NCI-H345 (cell line): ENCODE measurements at regions not wholly inside any gene's neighbourhood (a gene's known extent, or its start where the extent isn't known, plus 50 kb on each side); places are given as distances from the start of the nearest gene placed in this dataset.

Experiments used
- DNase-seq: peaks from one replicate; lab custom pipeline; 2025; lab: John Stamatoyannopoulos, UW

- no peak for DNase-seq
These were observed 71.0 kb upstream of the WDR26 start for GRCh38 chr1:224505454-224506093.

GRCh38 chr1:224506141-224506814, 71.7 kb upstream of the WDR26 start:
- no peak for DNase-seq

DNA sequence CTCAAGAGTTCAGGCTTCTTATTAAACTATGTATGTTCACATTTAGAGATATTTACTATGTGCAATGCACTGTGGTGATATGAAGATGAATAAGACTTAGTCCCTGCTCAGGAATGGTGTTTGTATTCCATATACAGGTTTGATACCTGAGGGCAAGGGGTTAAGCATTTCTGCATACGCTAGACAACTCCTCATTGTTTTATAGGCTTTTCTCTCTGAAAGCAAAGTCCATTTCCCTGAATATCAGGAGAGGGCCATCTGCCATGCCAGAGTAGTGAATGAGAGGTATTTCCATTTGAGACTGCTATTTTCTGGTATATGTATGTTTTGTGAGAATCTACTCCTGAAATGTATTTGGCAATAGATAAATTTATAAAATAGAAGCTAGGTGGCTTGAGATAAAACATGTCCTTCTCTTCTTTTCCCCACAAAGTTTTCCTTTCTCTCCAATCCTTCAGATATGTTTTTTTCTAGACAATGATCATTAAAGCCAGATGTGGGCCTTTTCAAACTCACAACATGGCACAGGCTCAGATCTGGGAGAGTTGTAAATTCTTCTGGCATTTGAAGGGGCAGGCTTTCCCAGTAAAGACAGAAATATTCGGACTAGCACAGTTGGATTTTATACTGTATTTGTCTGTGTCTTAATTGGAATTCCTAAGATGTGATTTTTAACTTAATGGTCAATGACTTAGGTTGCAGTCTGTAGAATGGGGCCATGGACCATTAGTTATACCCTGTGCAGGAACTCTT, 73.3 kb upstream of the WDR26 start:
- DNase-seq: no peak

DNA sequence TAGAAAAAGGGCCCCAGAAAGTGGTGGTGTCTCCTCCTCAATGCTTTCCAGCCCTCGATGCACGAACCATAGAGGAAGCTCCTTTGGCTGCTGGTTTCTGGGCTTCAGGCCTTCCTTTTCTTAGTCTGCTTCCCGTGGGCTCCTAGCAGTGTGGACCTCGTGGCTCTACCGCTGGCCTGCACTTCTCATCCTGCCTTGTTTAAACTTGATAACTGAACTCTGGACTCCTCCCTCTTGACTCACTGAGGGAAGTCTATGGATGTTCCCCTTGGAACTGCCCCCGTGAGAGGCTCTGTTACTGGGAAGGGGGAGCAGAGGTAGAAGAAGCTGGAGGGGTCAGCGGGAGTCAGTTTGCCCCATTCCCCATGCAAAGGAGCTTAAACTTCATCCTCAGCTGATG, 75.3 kb upstream of the WDR26 start:
- DNase-seq: no peak

- no peak for DNase-seq
These were observed 76.5 kb upstream of the WDR26 start for GRCh38 chr1:224510880-224511645.

- DNase-seq: no peak
These were observed 78.1 kb upstream of the WDR26 start for GRCh38 chr1:224512600-224513151.

DNA sequence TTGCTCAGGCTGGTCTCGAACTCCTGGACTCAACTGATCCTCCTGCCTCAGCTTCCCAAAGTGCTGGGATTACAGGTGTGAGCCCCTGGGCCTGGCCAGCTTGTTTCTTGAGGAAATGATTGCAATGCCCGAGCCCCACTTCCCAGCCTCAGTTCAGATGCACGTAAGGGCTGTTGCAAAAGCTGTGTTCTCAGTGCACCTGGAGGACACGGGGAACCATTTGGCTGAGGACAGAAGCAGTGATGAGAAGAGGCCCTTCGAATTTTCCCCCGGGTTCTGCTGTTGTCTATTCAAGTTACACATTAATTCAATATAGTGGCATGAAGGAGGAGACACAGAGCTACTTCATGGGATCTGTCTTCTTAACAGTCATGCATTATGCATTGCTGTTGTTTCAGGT, 78.8 kb upstream of the WDR26 start:
- DNase-seq: no peak

DNA sequence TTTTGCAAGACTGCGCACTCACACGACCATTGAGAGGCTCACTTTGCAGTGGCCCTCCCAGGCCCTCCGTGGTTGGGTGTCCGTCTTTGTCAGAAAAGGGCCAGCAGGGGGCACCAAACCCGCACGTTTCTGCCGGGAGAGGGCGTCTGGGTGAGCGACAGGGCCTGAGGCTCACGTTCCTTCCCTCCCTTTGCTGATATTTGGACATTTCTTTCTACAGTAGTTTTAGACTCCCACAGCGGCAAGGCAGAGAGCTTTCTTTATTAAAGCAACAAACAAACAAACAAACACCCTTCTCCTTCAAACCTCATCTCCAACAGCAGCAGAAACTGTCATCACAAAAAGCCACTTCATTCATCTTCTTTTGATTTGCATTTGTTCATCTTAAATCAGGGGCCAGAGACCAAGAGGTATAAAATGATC, 79.2 kb upstream of the WDR26 start:
- peak; percentile 87 for DNase-seq

DNA sequence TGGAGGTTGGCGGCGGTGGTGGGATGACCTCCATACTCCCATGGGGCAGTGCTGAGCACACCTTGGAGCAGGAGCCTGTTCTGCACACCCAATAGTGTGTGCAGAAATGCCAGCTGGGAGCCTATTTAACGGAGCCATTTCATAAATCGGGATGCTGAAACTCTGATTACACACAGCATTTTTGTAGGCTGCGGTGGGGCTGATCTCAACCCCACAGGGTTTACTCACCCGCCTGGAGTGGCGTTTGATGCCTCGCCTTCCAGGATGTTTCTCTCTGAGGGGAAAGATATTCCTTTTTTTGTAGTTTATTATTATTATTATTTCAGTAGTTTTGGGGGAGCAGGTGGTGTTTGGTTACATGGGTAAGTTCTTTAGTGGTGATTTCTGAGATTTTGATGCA, 82.6 kb upstream of the WDR26 start:
- DNase-seq: no peak

- no peak for DNase-seq
These were observed 83.9 kb upstream of the WDR26 start for GRCh38 chr1:224518528-224518927.

GRCh38 chr1:224519874-224520273, 85.3 kb upstream of the WDR26 start:
- DNase-seq: no peak

DNA sequence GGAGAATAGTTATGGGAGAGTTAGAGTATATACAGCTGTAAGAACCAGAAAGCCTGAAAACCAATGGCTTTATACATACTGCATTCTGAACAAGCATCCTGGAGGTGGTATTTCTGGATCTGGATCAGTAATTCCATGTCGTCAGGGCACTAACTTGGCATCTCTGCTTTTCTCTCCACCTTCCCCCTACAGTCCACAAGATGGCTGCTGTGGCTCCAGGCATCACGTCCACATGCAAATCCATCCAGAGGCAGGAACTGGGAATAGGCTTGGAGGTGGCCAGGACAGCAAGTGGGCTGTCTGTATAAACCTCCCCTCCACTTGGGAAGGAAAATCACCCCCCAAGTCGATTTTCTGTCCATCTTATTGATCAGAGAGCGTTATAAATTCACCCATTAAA, 86.2 kb upstream of the WDR26 start:
- DNase-seq: no peak

GRCh38 chr1:224521904-224522734, 87.5 kb upstream of the WDR26 start:
- peak; percentile 54 for DNase-seq

DNA sequence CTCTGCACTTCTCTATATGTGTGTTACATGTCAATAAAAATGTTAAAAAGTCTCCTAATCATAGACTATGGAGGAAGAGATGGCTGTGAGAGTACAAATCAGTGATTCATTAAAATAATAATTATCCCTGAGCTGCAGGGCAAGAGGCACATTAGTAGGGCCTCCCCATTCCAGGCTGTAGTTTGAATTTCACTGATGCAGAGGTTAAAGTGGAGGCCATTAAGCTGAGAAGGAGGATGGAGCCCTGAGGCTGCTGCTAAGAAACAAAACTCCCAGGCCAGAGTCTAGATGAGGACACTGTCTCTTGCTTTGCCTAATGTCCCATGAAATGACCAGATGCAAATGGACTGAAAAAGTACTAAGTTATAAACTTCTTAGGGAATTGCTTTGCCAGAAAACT, 89.1 kb upstream of the WDR26 start:
- DNase-seq: no peak

DNA sequence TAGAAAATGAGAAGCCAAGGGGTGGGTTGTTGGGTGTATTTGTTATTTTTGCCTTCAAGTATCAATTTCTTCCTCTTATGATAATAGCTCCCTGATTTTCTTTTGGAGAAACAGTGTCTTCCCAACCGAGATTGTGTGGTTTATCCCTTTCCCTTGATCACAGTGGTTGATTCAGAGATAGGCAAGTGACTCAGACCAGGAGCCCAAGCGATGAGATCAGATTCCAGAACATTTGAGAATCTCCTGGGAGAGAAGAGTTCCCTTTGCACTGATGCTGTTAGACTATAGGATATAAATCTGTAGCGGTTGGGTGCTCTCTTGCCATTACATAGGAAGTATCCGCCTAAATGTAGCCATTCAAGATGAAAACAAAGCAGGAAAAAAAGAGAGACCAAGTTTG, 90.1 kb upstream of the WDR26 start:
- no peak for DNase-seq

DNA sequence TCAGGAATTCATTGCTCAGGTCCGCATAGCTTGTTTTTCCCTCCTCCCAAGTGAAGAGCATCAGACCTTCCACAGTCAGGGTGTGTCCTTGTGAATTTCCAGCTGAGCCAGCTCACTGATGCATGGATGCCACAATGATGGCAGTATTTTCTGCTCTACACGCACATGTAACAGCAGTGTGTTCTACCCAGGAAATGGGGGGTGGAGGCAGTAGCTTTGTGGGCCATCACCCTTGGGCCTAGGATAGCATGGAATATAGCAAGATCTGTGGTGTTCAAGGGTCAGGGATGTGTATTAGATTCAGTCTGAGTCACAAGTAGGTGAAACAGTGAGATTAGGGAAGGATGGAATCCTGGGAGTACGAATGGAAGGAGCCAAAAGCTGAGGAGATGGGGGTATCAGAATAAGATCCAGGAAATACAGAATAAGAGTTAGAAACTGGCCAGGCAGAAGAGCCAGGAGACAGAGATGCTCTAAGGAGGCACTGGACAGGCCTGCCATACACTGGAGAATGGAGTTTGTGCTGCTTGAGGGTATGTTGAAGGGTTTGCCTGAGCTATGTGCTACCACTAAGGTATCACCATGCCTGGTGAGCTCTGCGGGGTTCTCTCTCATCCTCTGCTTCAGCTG, 90.6 kb upstream of the CNIH3 start:
- no peak for DNase-seq

DNA sequence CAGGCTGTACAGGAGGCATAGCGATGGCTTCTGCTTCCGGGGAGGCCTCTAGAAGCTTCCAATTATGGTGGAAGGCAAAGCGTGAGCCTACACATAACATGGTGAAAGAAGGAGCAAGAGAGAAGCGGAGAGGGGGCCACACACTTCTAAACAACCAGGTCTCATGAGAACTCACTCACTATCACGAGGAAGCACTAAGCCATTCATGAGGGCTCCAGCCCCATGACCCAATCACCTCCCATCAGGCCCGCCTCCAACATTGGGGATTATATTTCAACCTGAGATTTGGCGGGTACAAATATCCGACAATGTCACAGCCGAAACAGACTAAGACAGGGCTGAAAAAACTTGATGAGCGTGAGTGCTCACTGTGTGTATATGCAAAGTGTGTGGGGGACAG, 89.3 kb upstream of the CNIH3 start:
- no peak for DNase-seq

GRCh38 chr1:224528900-224529299, 87.2 kb upstream of the CNIH3 start:
- no peak for DNase-seq

DNA sequence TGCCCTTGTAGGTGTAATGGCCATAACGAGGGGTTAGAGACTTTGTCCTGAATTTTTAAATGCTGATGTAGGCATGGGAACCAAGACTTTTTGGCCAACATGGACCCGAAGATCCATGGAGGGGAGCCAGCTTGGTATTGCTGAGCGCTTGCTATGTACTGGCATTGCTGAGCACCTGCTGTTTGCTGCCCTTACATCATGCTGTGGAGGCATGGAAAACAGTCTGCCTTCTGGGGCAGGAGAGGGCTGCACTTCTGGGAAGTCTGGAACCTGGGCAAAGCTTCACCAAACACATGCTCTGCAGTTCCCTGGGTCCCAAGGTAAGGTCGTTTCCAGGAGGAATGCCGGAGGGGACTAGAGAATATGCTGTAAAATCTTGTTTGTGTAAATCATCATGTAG, 86.3 kb upstream of the CNIH3 start:
- DNase-seq: no peak

GRCh38 chr1:224533517-224533916, 82.6 kb upstream of the CNIH3 start:
- DNase-seq: no peak

DNA sequence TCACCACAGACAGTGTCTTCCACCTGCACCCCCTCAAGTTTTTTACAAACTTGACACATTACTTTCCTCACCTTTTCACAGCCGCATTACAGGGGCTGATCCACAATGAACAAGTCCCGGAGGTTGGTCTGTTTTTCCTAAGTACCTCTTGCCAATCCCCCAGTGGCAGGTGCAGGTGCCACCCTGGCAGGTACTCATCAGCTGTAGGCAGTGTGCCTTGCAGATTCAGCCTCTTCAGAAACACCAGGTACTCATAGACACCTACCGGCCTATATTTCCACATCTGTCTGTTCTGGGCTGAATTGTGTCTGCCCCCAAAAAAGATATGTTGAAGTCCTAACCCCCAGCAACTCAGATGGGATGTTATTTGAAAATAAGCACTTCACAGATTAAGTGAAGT, 81.4 kb upstream of the CNIH3 start:
- peak; percentile 78 for DNase-seq
